ENCODE measurements at regions not wholly inside any gene's neighbourhood (a gene's known extent, or its start where the extent isn't known, plus 50 kb on each side); places are given as distances from the start of the nearest gene placed in this dataset.
"Not testable (repeated sequence)": the region's sequence is repeated elsewhere in the genome, so short reads cannot be mapped to it uniquely, and the experiment has no call there.

- DNase-seq = no peak
Observed at GRCh38 chr6:113696960-113697359, 160.2 kb upstream of the MARCKS start.

GRCh38 chr6:113697632-113698410, 159.3 kb upstream of the MARCKS start:
- no peak for DNase-seq

GRCh38 chr6:113699239-113699638, 157.9 kb upstream of the MARCKS start:
- DNase-seq = no peak

- no peak for DNase-seq
Observed at GRCh38 chr6:113701552-113702254, 155.4 kb upstream of the MARCKS start.

GRCh38 chr6:113707194-113707593, 150.0 kb upstream of the MARCKS start:
- DNase-seq = no peak

- no peak for DNase-seq
Observed at GRCh38 chr6:113709936-113710509, 147.1 kb upstream of the MARCKS start.

- no peak for DNase-seq
Observed at GRCh38 chr6:113713665-113714064, 143.5 kb upstream of the MARCKS start.

- DNase-seq = no peak
Observed at GRCh38 chr6:113718588-113718987, 138.6 kb upstream of the MARCKS start.

GRCh38 chr6:113719064-113719463, 138.1 kb upstream of the MARCKS start:
- DNase-seq = no peak

- DNase-seq = no peak
Observed at GRCh38 chr6:113719545-113719944, 137.6 kb upstream of the MARCKS start.

- no peak for DNase-seq
Observed at GRCh38 chr6:113723182-113723581, 134.0 kb upstream of the MARCKS start.

GRCh38 chr6:113724927-113725326, 132.2 kb upstream of the MARCKS start:
- not testable (repeated sequence) for DNase-seq

GRCh38 chr6:113731541-113731940, 125.6 kb upstream of the MARCKS start:
- DNase-seq = no peak

GRCh38 chr6:113732384-113732966, 124.7 kb upstream of the MARCKS start:
- DNase-seq = no peak

GRCh38 chr6:113733381-113733780, 123.8 kb upstream of the MARCKS start:
- no peak for DNase-seq

GRCh38 chr6:113734982-113735381, 122.2 kb upstream of the MARCKS start:
- no peak for DNase-seq

- DNase-seq = no peak
Observed at GRCh38 chr6:113735491-113735890, 121.7 kb upstream of the MARCKS start.

GRCh38 chr6:113736978-113737377, 120.2 kb upstream of the MARCKS start:
- no peak for DNase-seq

GRCh38 chr6:113739041-113739655, 118.0 kb upstream of the MARCKS start:
- DNase-seq = no peak

- DNase-seq = no peak
Observed at GRCh38 chr6:113741651-113742050, 115.5 kb upstream of the MARCKS start.

- no peak for DNase-seq
Observed at GRCh38 chr6:113742342-113742741, 114.8 kb upstream of the MARCKS start.

- no peak for DNase-seq
Observed at GRCh38 chr6:113744861-113745260, 112.3 kb upstream of the MARCKS start.

- no peak for DNase-seq
Observed at GRCh38 chr6:113750151-113750855, 106.8 kb upstream of the MARCKS start.
